HG03103 (cell line): ENCODE measurements at regions not wholly inside any gene's neighbourhood (a gene's known extent, or its start where the extent isn't known, plus 50 kb on each side); places are given as distances from the start of the nearest gene placed in this dataset.

Experiments
- ATAC-seq: cut with Tn5 transposase; IDR thresholded peaks from one replicate; pipeline ENCODE4 v1.9.1; 2021; ENCODE audit warnings: low read depth; ENCODE audit not compliant: unreplicated experiment

GRCh38 chr13:73397496-73398305 is 338.9 kb downstream of the KLF5 start:
- no peak for ATAC-seq

GRCh38 chr13:73394066-73394465 is 335.3 kb downstream of the KLF5 start:
- no peak for ATAC-seq

- ATAC-seq, result no peak
These were observed 331.3 kb downstream of the KLF5 start for GRCh38 chr13:73390100-73390499.

- no peak for ATAC-seq
These were observed 329.8 kb downstream of the KLF5 start for GRCh38 chr13:73388586-73388985.

- ATAC-seq, result no peak
These were observed 328.5 kb downstream of the KLF5 start for GRCh38 chr13:73387318-73387717.

- no peak for ATAC-seq
These were observed 327.0 kb downstream of the KLF5 start for GRCh38 chr13:73385848-73386247.

GRCh38 chr13:73372666-73373627 is 314.1 kb downstream of the KLF5 start:
- no peak for ATAC-seq

GRCh38 chr13:73370066-73370465 is 311.3 kb downstream of the KLF5 start:
- no peak for ATAC-seq

GRCh38 chr13:73369095-73369494 is 310.3 kb downstream of the KLF5 start:
- no peak for ATAC-seq

- no peak for ATAC-seq
These were observed 309.8 kb downstream of the KLF5 start for GRCh38 chr13:73368608-73369007.

- ATAC-seq, result no peak
These were observed 309.1 kb downstream of the KLF5 start for GRCh38 chr13:73367886-73368285.

- ATAC-seq, result no peak
These were observed 307.4 kb downstream of the KLF5 start for GRCh38 chr13:73366241-73366640.

GRCh38 chr13:73365681-73366080 is 306.9 kb downstream of the KLF5 start:
- no peak for ATAC-seq

GRCh38 chr13:73365252-73365651 is 306.4 kb downstream of the KLF5 start:
- no peak for ATAC-seq

GRCh38 chr13:73364736-73365135 is 305.9 kb downstream of the KLF5 start:
- no peak for ATAC-seq

- ATAC-seq, result no peak
These were observed 299.8 kb downstream of the KLF5 start for GRCh38 chr13:73358606-73359095.

- ATAC-seq, result no peak
These were observed 296.3 kb downstream of the KLF5 start for GRCh38 chr13:73355134-73355533.

- ATAC-seq, result no peak
These were observed 292.9 kb downstream of the KLF5 start for GRCh38 chr13:73351730-73352129.

GRCh38 chr13:73341748-73342147 is 282.9 kb downstream of the KLF5 start:
- ATAC-seq, result no peak

GRCh38 chr13:73340069-73340468 is 281.3 kb downstream of the KLF5 start:
- no peak for ATAC-seq

GRCh38 chr13:73339086-73339485 is 280.3 kb downstream of the KLF5 start:
- ATAC-seq, result no peak
